IMR-90 (cell line): ENCODE measurements at regions not wholly inside any gene's neighbourhood (a gene's known extent, or its start where the extent isn't known, plus 50 kb on each side); places are given as distances from the start of the nearest gene placed in this dataset.

Experiments used
- ATAC-seq: fragments of 200-7000 bp; cut with Tn5 transposase; 2 replicates; pipeline ENCODE4 v1.9.1; 2020; ENCODE audit warnings: low read depth, mild to moderate bottlenecking, moderate library complexity
- BruUV-seq: library from RNA; stranded (reverse); fragments of 400-500 nt; replicated peaks from 2 replicates; lab custom pipeline; 2021; lab: Mats Ljungman, UMichigan
- CTCF ChIA-PET: fragments of 300-600 bp; formaldehyde crosslinking; extraction: SDS; loops from one replicate; lab custom pipeline; 2021; ENCODE audit warnings: antibody characterized with exemption; lab: Yijun Ruan, JAX
- POLR2A ChIA-PET: fragments of 300-600 bp; sonication (Branson Sonifier 250); formaldehyde crosslinking; loops from one replicate; lab custom pipeline; 2022; ENCODE audit warnings: antibody characterized with exemption; ENCODE audit not compliant: unreplicated experiment; lab: Charles Lee
- DNase-seq: peaks from one replicate; pipeline ENCODE4 v3.0.0; 2013
- H2AFZ ChIP-seq: replicated peaks from 2 replicates; pipeline ENCODE3; 2013; ENCODE audit warnings: low read length, mild to moderate bottlenecking; ENCODE audit not compliant: poor library complexity
- H2AK5ac ChIP-seq: 2 replicates; pipeline ENCODE4 v1.6.1; 2013; ENCODE audit warnings: low read depth, low read length, inconsistent platforms
- H2AK9ac ChIP-seq: replicated peaks from 2 replicates; pipeline ENCODE3; 2013; ENCODE audit warnings: mild to moderate bottlenecking, low read depth, low read length, moderate library complexity; ENCODE audit not compliant: poor library complexity
- H2BK120ac ChIP-seq: 2 replicates; pipeline ENCODE4 v1.6.1; 2013; ENCODE audit warnings: low read depth, low read length, inconsistent platforms
- H2BK15ac ChIP-seq: 3 replicates; pipeline ENCODE4 v1.6.1; 2013; ENCODE audit warnings: low read depth, low read length, inconsistent platforms
- H2BK20ac ChIP-seq: 2 replicates; pipeline ENCODE4 v1.6.1; 2013; ENCODE audit warnings: low read depth, mild to moderate bottlenecking, inconsistent platforms, low read length, moderate library complexity
- H2BK5ac ChIP-seq: 2 replicates; pipeline ENCODE4 v1.6.1; 2013; ENCODE audit warnings: mild to moderate bottlenecking, low read depth, low read length, inconsistent platforms; ENCODE audit not compliant: poor library complexity, severe bottlenecking
- H3K14ac ChIP-seq: replicated peaks from 2 replicates; pipeline ENCODE4 v1.6.1; 2013; ENCODE audit warnings: low read depth, low read length, inconsistent platforms
- H3K18ac ChIP-seq: 2 replicates; pipeline ENCODE4 v1.6.1; 2013; ENCODE audit warnings: low read depth, low read length, control low read depth
- H3K23ac ChIP-seq: 2 replicates; pipeline ENCODE4 v1.6.1; 2013; ENCODE audit warnings: low read depth, low read length, inconsistent platforms
- H3K27ac ChIP-seq: 2 replicates; pipeline ENCODE4 v1.5.1; 2013; ENCODE audit warnings: mild to moderate bottlenecking, control low read depth, low read length; ENCODE audit not compliant: insufficient read depth
- H3K27me3 ChIP-seq: 2 replicates; pipeline ENCODE4 v1.6.1; 2013; ENCODE audit warnings: low read length; ENCODE audit not compliant: control insufficient read depth, insufficient read depth
- H3K36me3 ChIP-seq: 2 replicates; pipeline ENCODE4 v1.6.1; 2013; ENCODE audit warnings: low read length, mixed read lengths; ENCODE audit not compliant: control insufficient read depth, insufficient read depth
- H3K4ac ChIP-seq: 2 replicates; pipeline ENCODE4 v1.6.1; 2013; ENCODE audit warnings: low read depth, low read length, inconsistent platforms
- H3K4me1 ChIP-seq: 2 replicates; pipeline ENCODE4 v1.6.1; 2013; ENCODE audit warnings: low read length, mixed read lengths; ENCODE audit not compliant: control insufficient read depth, insufficient read depth
- H3K4me2 ChIP-seq: 2 replicates; pipeline ENCODE4 v1.6.1; 2013; ENCODE audit warnings: low read depth, mild to moderate bottlenecking, control low read depth, low read length, moderate library complexity
- H3K4me3 ChIP-seq: 2 replicates; pipeline ENCODE4 v1.5.1; 2013; ENCODE audit warnings: low read depth, mild to moderate bottlenecking, control low read depth, low read length, moderate library complexity; ENCODE audit not compliant: insufficient read depth
- H3K56ac ChIP-seq: 2 replicates; pipeline ENCODE4 v1.6.1; 2013; ENCODE audit warnings: low read length, inconsistent platforms; ENCODE audit not compliant: insufficient read depth; ENCODE audit errors: extremely low read depth
- H3K79me1 ChIP-seq, 2 experiments: 2 replicates each; pipeline ENCODE4 v1.6.1; 2013; ENCODE audit warnings: low read length in 2 of 2, inconsistent platforms in 1 of 2, low read depth in 1 of 2
- H3K9ac ChIP-seq: 2 replicates; pipeline ENCODE4 v1.6.1; 2013; ENCODE audit warnings: low read depth, low read length, control low read depth
- H3K9me1 ChIP-seq: 2 replicates; pipeline ENCODE4 v1.6.1; 2013; ENCODE audit warnings: low read length, inconsistent platforms; ENCODE audit not compliant: insufficient read depth
- H3K9me3 ChIP-seq: 2 replicates; pipeline ENCODE4 v1.6.1; 2013; ENCODE audit warnings: low read length; ENCODE audit not compliant: control insufficient read depth, insufficient read depth
- H4K20me1 ChIP-seq: 2 replicates; pipeline ENCODE4 v1.6.1; 2013; ENCODE audit warnings: low read length, inconsistent platforms; ENCODE audit not compliant: insufficient read depth
- H4K5ac ChIP-seq: 2 replicates; pipeline ENCODE4 v1.6.1; 2013; ENCODE audit warnings: mild to moderate bottlenecking, low read depth, low read length, control low read depth
- H4K8ac ChIP-seq, 2 experiments: 2 replicates each; pipeline ENCODE4 v1.6.1; 2013; ENCODE audit warnings: low read depth in 2 of 2, low read length in 2 of 2, control low read depth in 1 of 2, inconsistent platforms in 1 of 2
- H4K91ac ChIP-seq: 2 replicates; pipeline ENCODE4 v1.6.1; 2013; ENCODE audit warnings: low read depth, low read length, inconsistent platforms; ENCODE audit not compliant: insufficient read depth
- BHLHE40 ChIP-seq: fragments of 150-350 bp; IDR thresholded peaks from 2 replicates; pipeline ENCODE4 v1.6.1; 2016; ENCODE audit warnings: mild to moderate bottlenecking, low read depth, low read length
- CEBPB ChIP-seq: IDR thresholded peaks from 2 replicates; pipeline ENCODE4 v1.6.1; 2012; ENCODE audit warnings: low read depth, low read length, improper control_type of control experiment
- CHD1 ChIP-seq: IDR thresholded peaks from 2 replicates; pipeline ENCODE4 v1.6.1; 2012; ENCODE audit warnings: low read depth, low read length, improper control_type of control experiment
- FOS ChIP-seq: fragments of 150-350 bp; IDR thresholded peaks from 2 replicates; pipeline ENCODE4 v1.6.1; 2016; ENCODE audit warnings: low read depth, low read length
- MAFK ChIP-seq: IDR thresholded peaks from 2 replicates; pipeline ENCODE4 v1.6.1; 2012; ENCODE audit warnings: low read depth, low read length, improper control_type of control experiment
- MAZ ChIP-seq: IDR thresholded peaks from 2 replicates; pipeline ENCODE4 v1.6.1; 2012; ENCODE audit warnings: low read depth, mild to moderate bottlenecking, low read length, improper control_type of control experiment, moderate library complexity, borderline replicate concordance
- MXI1 ChIP-seq: IDR thresholded peaks from 2 replicates; pipeline ENCODE4 v1.6.1; 2012; ENCODE audit warnings: low read depth, mild to moderate bottlenecking, low read length, moderate library complexity, borderline replicate concordance
- NFE2L2 ChIP-seq: fragments of 150-350 bp; IDR thresholded peaks from 2 replicates; pipeline ENCODE4 v1.6.1; 2016; ENCODE audit warnings: low read depth, mild to moderate bottlenecking, low read length
- POLR2A ChIP-seq: IDR thresholded peaks from 2 replicates; pipeline ENCODE4 v1.6.1; 2012; ENCODE audit warnings: mild to moderate bottlenecking, low read depth, low read length
- RAD21 ChIP-seq: IDR thresholded peaks from 2 replicates; pipeline ENCODE4 v1.6.1; 2012; ENCODE audit warnings: low read length, improper control_type of control experiment
- RCOR1 ChIP-seq: IDR thresholded peaks from 2 replicates; pipeline ENCODE4 v1.6.1; 2012; ENCODE audit warnings: mild to moderate bottlenecking, low read length, improper control_type of control experiment; ENCODE audit not compliant: insufficient replicate concordance
- RFX5 ChIP-seq: IDR thresholded peaks from 2 replicates; pipeline ENCODE4 v1.8.0; 2012; ENCODE audit warnings: low read depth, mild to moderate bottlenecking, low read length, moderate library complexity
- SMC3 ChIP-seq: fragments of 150-350 bp; IDR thresholded peaks from 2 replicates; pipeline ENCODE4 v1.6.1; 2016; ENCODE audit warnings: low read depth, mild to moderate bottlenecking, antibody characterized with exemption, low read length, moderate library complexity
- WGBS, 2 experiments: methylation state at CpG; one replicate each; pipeline versions ENCODE4 v1.1.5 to v1.1.7; 2013; ENCODE audit warnings: missing lambda C conversion rate in 2 of 2; ENCODE audit not compliant: insufficient read length in 1 of 2; ENCODE audit errors: extremely low coverage in 2 of 2; 5-methylcytosine and 5-hydroxymethylcytosine counted together
- dilution Hi-C: fragments of 300-500 bp; cut with HindIII; formaldehyde crosslinking; loops from one replicate; pipeline ENCODE4 v1.14.3; 2018; ENCODE audit warnings: low sequenced_read_pairs; ENCODE audit not compliant: unreplicated experiment
- in situ Hi-C: fragments of 300-500 bp; cut with MboI; formaldehyde crosslinking; loops from 3 replicates; pipeline ENCODE4 v1.14.3; 2019; ENCODE audit warnings: low sequenced_read_pairs, inconsistent platforms, mixed read lengths
- intact Hi-C: fragments of 100-400 bp; cut with micrococcal nuclease; formaldehyde crosslinking; loops from 2 replicates; pipeline ENCODE4 v1.10.0; 2022
- TF ChIP-seq, protein P1 (sequence below): fragments of 150-350 bp; IDR thresholded peaks from 2 replicates; pipeline ENCODE4 v1.6.1; 2017; ENCODE audit warnings: mild to moderate bottlenecking, antibody characterized with exemption, low read length, low read depth
- TF ChIP-seq, protein P2 (sequence below): fragments of 150-350 bp; IDR thresholded peaks from 2 replicates; pipeline ENCODE4 v1.6.1; 2016; ENCODE audit warnings: low read depth, mild to moderate bottlenecking, low read length, moderate library complexity, borderline replicate concordance
- TF ChIP-seq, protein P3 (sequence below): conservative IDR thresholded peaks from 2 replicates; pipeline ENCODE4 v1.5.1; 2012; ENCODE audit warnings: mild to moderate bottlenecking, low read depth, low read length, improper control_type of control experiment

GRCh38 chr4:74649193-74649592, 145.1 kb downstream of the BTC start:
- Histone ChIP-seq H3K23ac (no peak overlapping the region), H3K14ac (no peak overlapping the region), H2AK9ac (no peak overlapping the region), H3K4me2 (no peak overlapping the region), H3K27me3 (no peaks in the 10 kb centered on the region), H3K4me3 (no peak overlapping the region), H3K36me3 (no peaks in the 10 kb centered on the region), H4K5ac (no peak overlapping the region), H2BK15ac (no peak overlapping the region), H2BK120ac (no peak overlapping the region), H3K9me1 (no peaks in the 10 kb centered on the region), H3K18ac (no peak overlapping the region), H3K27ac (no peak overlapping the region), H4K20me1 (no peaks in the 10 kb centered on the region), H4K91ac (no peak overlapping the region), H3K9me3 (no peaks in the 10 kb centered on the region), H2AK5ac (no peak overlapping the region), H3K79me1 (no peaks in the 10 kb centered on the region), H3K4me1 (no peaks in the 10 kb centered on the region), H3K56ac (no peak overlapping the region), H3K9ac (no peak overlapping the region), H3K4ac (no peak overlapping the region), H2AFZ (no peak overlapping the region), H4K8ac (no peak overlapping the region), H2BK20ac (no peak overlapping the region), H2BK5ac (no peak overlapping the region)
- no peak for DNase-seq
- intact Hi-C loops: no loop called here
- no peak for ATAC-seq
- CTCF ChIA-PET: no interaction called here
- POLR2A ChIA-PET: no interaction called here
- dilution Hi-C loops: no loop called here
- WGBS, 2 experiments: no CpG with 5 or more reads among the region's 1 CpG
- in situ Hi-C loops: loop anchor here (25.0 kb wide), 1 partner anchor 937 kb away; no protein-coding TSS in a partner anchor
- BruUV-seq: no TSS peak
- TF ChIP-seq SMC3 (no peak), CEBPB (no peak), RAD21 (no peak), NFE2L2 (no peak), RCOR1 (no peak), MAZ (no peak), MAFK (no peak), CHD1 (no peak), RFX5 (no peak), POLR2A (no peak), BHLHE40 (no peak), MXI1 (no peak), FOS (no peak)
- TF ChIP-seq, protein P1, sequence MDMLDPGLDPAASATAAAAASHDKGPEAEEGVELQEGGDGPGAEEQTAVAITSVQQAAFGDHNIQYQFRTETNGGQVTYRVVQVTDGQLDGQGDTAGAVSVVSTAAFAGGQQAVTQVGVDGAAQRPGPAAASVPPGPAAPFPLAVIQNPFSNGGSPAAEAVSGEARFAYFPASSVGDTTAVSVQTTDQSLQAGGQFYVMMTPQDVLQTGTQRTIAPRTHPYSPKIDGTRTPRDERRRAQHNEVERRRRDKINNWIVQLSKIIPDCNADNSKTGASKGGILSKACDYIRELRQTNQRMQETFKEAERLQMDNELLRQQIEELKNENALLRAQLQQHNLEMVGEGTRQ: no peak
- TF ChIP-seq, protein P2, sequence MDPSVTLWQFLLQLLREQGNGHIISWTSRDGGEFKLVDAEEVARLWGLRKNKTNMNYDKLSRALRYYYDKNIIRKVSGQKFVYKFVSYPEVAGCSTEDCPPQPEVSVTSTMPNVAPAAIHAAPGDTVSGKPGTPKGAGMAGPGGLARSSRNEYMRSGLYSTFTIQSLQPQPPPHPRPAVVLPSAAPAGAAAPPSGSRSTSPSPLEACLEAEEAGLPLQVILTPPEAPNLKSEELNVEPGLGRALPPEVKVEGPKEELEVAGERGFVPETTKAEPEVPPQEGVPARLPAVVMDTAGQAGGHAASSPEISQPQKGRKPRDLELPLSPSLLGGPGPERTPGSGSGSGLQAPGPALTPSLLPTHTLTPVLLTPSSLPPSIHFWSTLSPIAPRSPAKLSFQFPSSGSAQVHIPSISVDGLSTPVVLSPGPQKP: no peak
- TF ChIP-seq, protein P3, sequence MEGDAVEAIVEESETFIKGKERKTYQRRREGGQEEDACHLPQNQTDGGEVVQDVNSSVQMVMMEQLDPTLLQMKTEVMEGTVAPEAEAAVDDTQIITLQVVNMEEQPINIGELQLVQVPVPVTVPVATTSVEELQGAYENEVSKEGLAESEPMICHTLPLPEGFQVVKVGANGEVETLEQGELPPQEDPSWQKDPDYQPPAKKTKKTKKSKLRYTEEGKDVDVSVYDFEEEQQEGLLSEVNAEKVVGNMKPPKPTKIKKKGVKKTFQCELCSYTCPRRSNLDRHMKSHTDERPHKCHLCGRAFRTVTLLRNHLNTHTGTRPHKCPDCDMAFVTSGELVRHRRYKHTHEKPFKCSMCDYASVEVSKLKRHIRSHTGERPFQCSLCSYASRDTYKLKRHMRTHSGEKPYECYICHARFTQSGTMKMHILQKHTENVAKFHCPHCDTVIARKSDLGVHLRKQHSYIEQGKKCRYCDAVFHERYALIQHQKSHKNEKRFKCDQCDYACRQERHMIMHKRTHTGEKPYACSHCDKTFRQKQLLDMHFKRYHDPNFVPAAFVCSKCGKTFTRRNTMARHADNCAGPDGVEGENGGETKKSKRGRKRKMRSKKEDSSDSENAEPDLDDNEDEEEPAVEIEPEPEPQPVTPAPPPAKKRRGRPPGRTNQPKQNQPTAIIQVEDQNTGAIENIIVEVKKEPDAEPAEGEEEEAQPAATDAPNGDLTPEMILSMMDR: no peak
